ENCODE measurements at regions not wholly inside any gene's neighbourhood (a gene's known extent, or its start where the extent isn't known, plus 50 kb on each side); places are given as distances from the start of the nearest gene placed in this dataset.

- no peak for TF ChIP-seq CTCF (IDR thresholded peaks at IDR 0.05)
These were observed 110.0 kb downstream of the ENC1 start for GRCh38 chr5:74530326-74531050.

- TF ChIP-seq CTCF (IDR thresholded peaks at IDR 0.05) = no peak
These were observed 111.4 kb downstream of the ENC1 start for GRCh38 chr5:74529101-74529500.

GRCh38 chr5:74526111-74526510 is 114.4 kb downstream of the ENC1 start:
- no peak for TF ChIP-seq CTCF (IDR thresholded peaks at IDR 0.05)

DNA sequence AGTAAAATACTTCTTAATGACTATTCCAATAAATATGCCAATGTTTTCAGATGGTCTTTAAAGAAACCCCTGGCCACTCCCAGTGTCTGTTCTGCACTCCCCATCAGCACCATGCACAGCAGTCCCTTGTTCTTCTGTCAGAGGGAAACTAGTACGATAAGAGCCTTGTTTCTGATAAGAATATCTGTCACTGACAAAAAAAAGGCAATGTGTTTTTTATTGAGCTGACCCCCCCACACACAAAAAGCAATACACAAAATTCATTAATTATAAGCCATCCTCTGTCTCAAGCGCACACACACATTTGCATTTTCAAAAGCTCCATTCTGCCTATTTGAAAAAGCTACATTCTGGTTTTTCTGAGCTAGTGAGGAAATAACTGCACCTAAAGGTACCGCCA is 119.1 kb downstream of the ENC1 start:
- TF ChIP-seq CTCF (IDR thresholded peaks at IDR 0.05) = no peak

DNA sequence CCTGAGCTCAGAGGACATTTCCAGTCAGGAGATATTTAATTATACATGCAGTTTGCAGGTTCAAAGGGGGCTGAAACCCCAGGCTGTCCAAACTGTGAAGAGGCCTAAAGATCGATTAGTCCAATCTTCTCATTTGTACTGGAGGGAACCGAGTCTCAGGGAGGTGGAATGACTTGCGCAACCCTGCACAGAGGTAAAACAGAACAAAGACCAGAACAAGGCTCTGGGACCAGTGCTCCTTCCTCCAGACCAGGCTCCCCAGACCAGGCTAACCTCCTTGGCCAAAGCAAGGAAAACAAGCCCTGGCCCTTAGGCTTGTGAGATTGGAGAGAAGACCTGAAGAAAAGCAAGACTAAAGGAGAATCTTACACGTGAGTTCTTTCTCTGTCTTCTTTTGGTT is 120.8 kb downstream of the ENC1 start:
- TF ChIP-seq CTCF (IDR thresholded peaks at IDR 0.05) = no peak

GRCh38 chr5:74519161-74519571 is 121.4 kb downstream of the ENC1 start:
- no peak for TF ChIP-seq CTCF (IDR thresholded peaks at IDR 0.05)

GRCh38 chr5:74517700-74518099 is 122.8 kb downstream of the ENC1 start:
- TF ChIP-seq CTCF (IDR thresholded peaks at IDR 0.05) = no peak

DNA sequence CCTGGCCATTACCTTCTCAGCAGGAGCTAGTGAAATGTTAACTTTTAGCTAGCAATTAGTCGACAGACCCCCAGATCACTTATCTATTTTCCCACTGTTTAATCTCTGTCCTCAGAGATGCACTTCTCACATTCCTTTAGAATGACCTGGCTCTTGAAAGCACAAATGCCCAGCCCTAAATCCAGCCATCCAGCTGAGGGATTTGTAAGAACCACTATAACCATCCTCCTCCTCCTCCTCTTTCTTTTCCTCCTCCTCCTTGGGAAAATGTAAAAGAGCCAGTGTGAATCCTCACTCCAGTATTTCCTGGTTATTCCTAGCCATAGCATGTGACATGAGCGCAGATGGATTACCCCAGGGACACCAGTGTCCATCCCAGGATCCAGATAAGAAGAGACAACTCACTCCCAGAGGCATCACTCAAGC is 124.3 kb downstream of the ENC1 start:
- no peak for TF ChIP-seq CTCF (IDR thresholded peaks at IDR 0.05)

Data from LNCAP (cell line).